K562 (cell line): ENCODE measurements at regions not wholly inside any gene's neighbourhood (a gene's known extent, or its start where the extent isn't known, plus 50 kb on each side); places are given as distances from the start of the nearest gene placed in this dataset.

Experiments
- ATAC-seq: fragments of 200-7000 bp; cut with Tn5 transposase; 3 replicates; pipeline ENCODE4 v1.9.1; 2020; ENCODE audit warnings: moderate library complexity
- BruUV-seq: library from RNA; stranded (reverse); fragments of 400-500 nt; replicated peaks from 2 replicates; lab custom pipeline; 2021; lab: Mats Ljungman, UMichigan
- CTCF ChIA-PET: fragments of 300-600 bp; formaldehyde crosslinking; extraction: SDS; loops from one replicate; lab custom pipeline; 2021; ENCODE audit warnings: low intra/inter-chr PET ratio; lab: Yijun Ruan, JAX
- POLR2A ChIA-PET: fragments of 300-600, 350-650 bp; sonication (Branson Sonifier 250); formaldehyde crosslinking; extraction: SDS; loops from one replicate; lab custom pipeline; 2021; ENCODE audit warnings: antibody characterized with exemption, inconsistent platforms; lab: Yijun Ruan, JAX
- DNase-seq, 4 experiments: peaks; one replicate each; pipeline versions ENCODE4 v3.0.0 to v3.0.0-alpha.2; 2011 to 2018; ENCODE audit warnings: low spot score in 3 of 4, mixed read lengths in 3 of 4; ENCODE audit errors: extremely low read depth in 1 of 4
- FAIRE-seq: peaks from 2 replicates; lab custom pipeline; 2011; peaks lifted over from hg19 to GRCh38; lab: Jason Lieb, UNC
- H2AFZ ChIP-seq: 2 replicates; pipeline ENCODE4 v1.6.0; 2011; ENCODE audit warnings: low read depth, low read length, control low read depth, inconsistent platforms
- H3K27ac ChIP-seq: fragments of 200-600 bp; 3 replicates; pipeline ENCODE4 v1.8.0; 2011; ENCODE audit warnings: low read depth, mild to moderate bottlenecking, control low read depth, inconsistent platforms, low read length, moderate library complexity, mixed read lengths; ENCODE audit errors: extremely low read depth
- H3K27me3 ChIP-seq, 2 experiments: fragments of 300-600 bp in 1 of 2; 2 replicates in 1 of 2; 3 replicates in 1 of 2; pipeline versions ENCODE4 v1.6.0 to v1.8.0; 2011; ENCODE audit warnings: inconsistent platforms in 2 of 2, low read length in 2 of 2, mild to moderate bottlenecking in 1 of 2, mixed read lengths in 1 of 2, moderate library complexity in 1 of 2; ENCODE audit not compliant: control insufficient read depth in 2 of 2, insufficient read depth in 2 of 2
- H3K36me3 ChIP-seq: fragments of 300-600 bp; 3 replicates; pipeline ENCODE4 v1.8.0; 2011; ENCODE audit warnings: mild to moderate bottlenecking, low read length, inconsistent platforms; ENCODE audit not compliant: control insufficient read depth, insufficient read depth
- H3K4me1 ChIP-seq, 2 experiments: fragments of 200-600 bp in 1 of 2; replicated peaks in 1 of 2; 2 replicates in 1 of 2; 3 replicates in 1 of 2; pipeline versions ENCODE4 v1.5.1 to v1.8.0; 2011; ENCODE audit warnings: inconsistent platforms in 2 of 2, low read length in 2 of 2, mild to moderate bottlenecking in 1 of 2, mixed read lengths in 1 of 2, moderate library complexity in 1 of 2; ENCODE audit not compliant: control insufficient read depth in 2 of 2, insufficient read depth in 2 of 2
- H3K4me2 ChIP-seq: 2 replicates; pipeline ENCODE4 v1.6.1; 2011; ENCODE audit warnings: low read length, control low read depth, inconsistent platforms, mixed read lengths; ENCODE audit not compliant: insufficient read depth
- H3K4me3 ChIP-seq: fragments of 200-600 bp; sonication (generic), shearing (Covaris generic); 2 replicates; pipeline ENCODE4 v1.5.1; 2016; ENCODE audit warnings: control low read depth, inconsistent platforms
- H3K79me2 ChIP-seq: fragments of 200-600 bp; 3 replicates; pipeline ENCODE4 v1.8.0; 2011; ENCODE audit warnings: low read length, inconsistent platforms; ENCODE audit not compliant: control insufficient read depth, insufficient read depth
- H3K9ac ChIP-seq, 2 experiments: 2 replicates each; pipeline versions ENCODE4 v1.6.0 to v1.6.1; 2011; ENCODE audit warnings: low read depth in 2 of 2, low read length in 2 of 2, control low read depth in 1 of 2, inconsistent platforms in 1 of 2, mild to moderate bottlenecking in 1 of 2, mixed read lengths in 1 of 2; ENCODE audit not compliant: insufficient read depth in 1 of 2
- H3K9me1 ChIP-seq: one replicate; pipeline ENCODE4 v1.6.0; 2011; ENCODE audit warnings: inconsistent platforms, mild to moderate bottlenecking, low read length, moderate library complexity; ENCODE audit not compliant: control insufficient read depth, insufficient read depth
- H3K9me3 ChIP-seq: replicated peaks from 2 replicates; pipeline ENCODE4 v1.5.1; 2011; ENCODE audit warnings: low read depth, low read length, inconsistent platforms; ENCODE audit not compliant: control insufficient read depth, insufficient read depth
- H4K20me1 ChIP-seq: replicated peaks from 2 replicates; pipeline ENCODE4 v1.6.1; 2011; ENCODE audit warnings: low read length, inconsistent platforms, mixed read lengths; ENCODE audit not compliant: control insufficient read depth, insufficient read depth
- ETV5 ChIP-seq: sonication (generic); formaldehyde crosslinking; IDR thresholded peaks from 2 replicates; pipeline ENCODE4 v1.4.0; 2020; ENCODE audit warnings: low read depth, mild to moderate bottlenecking, missing genetic modification reagents
- MEIS2 ChIP-seq: fragments of 450-650 bp; IDR thresholded peaks from 2 replicates; pipeline ENCODE4 v1.6.1; 2014; ENCODE audit warnings: mild to moderate bottlenecking; ENCODE audit not compliant: partially characterized antibody
- MYNN ChIP-seq, 2 experiments: sonication (generic); formaldehyde crosslinking in 1 of 2; IDR thresholded peaks; 2 replicates each; pipeline versions ENCODE4 v1.5.0 to v1.6.1; 2016 to 2020; ENCODE audit warnings: antibody characterized with exemption in 1 of 2, missing genetic modification reagents in 1 of 2
- POLR2AphosphoS5 ChIP-seq: IDR thresholded peaks from 2 replicates; pipeline ENCODE4 v1.6.1; 2011; ENCODE audit warnings: mild to moderate bottlenecking, low read depth, low read length, moderate library complexity; ENCODE audit not compliant: control insufficient read depth, insufficient read depth
- PTBP1 ChIP-seq: fragments of 200-400 bp; formaldehyde crosslinking; IDR thresholded peaks from 2 replicates; pipeline ENCODE4 v1.6.1; 2017; ENCODE audit warnings: low read depth, low read length
- STAT5B ChIP-seq: fragments of 250-450 bp; sonication (Bioruptor Pico); IDR thresholded peaks from 2 replicates; pipeline ENCODE4 v1.8.0; 2021; ENCODE audit warnings: mild to moderate bottlenecking, inconsistent platforms
- XRCC5 ChIP-seq: fragments of 200-400 bp; formaldehyde crosslinking; IDR thresholded peaks from 2 replicates; pipeline ENCODE4 v1.6.1; 2017; ENCODE audit warnings: low read depth, mild to moderate bottlenecking, low read length
- ZNF239 ChIP-seq: fragments of 250-450 bp; sonication (Bioruptor Pico); IDR thresholded peaks from 2 replicates; pipeline ENCODE4 v1.4.0; 2020; ENCODE audit warnings: mild to moderate bottlenecking
- ZNF3 ChIP-seq: fragments of 250-450 bp; sonication (Bioruptor Pico); IDR thresholded peaks from 2 replicates; pipeline ENCODE4 v1.5.0; 2021; ENCODE audit warnings: mild to moderate bottlenecking, moderate library complexity
- WGBS: fragments of 100-300 bp; shearing (Covaris generic); methylation state at CpG from one replicate; pipeline ENCODE4 v1.1.6; 2016; ENCODE audit warnings: low coverage, mixed read lengths; ENCODE audit not compliant: insufficient coverage; ENCODE audit errors: missing lambda C conversion rate; 5-methylcytosine and 5-hydroxymethylcytosine counted together
- in situ Hi-C: fragments of 300-500 bp; cut with MboI; formaldehyde crosslinking; loops from 4 replicates; pipeline ENCODE4 v1.15.0; 2018; ENCODE audit warnings: inconsistent platforms, mixed read lengths
- intact Hi-C: fragments of 100-400 bp; cut with micrococcal nuclease; formaldehyde crosslinking; loops from 2 replicates; pipeline ENCODE4 v1.14.2; 2022
- TF ChIP-seq, protein P1 (sequence below): fragments of 450-650 bp; IDR thresholded peaks from 2 replicates; pipeline ENCODE4 v1.6.1; 2016; ENCODE audit warnings: low read depth, mild to moderate bottlenecking, moderate library complexity
- TF ChIP-seq, protein P2 (sequence below): IDR thresholded peaks from 3 replicates; pipeline ENCODE4 v1.6.1; 2011; ENCODE audit warnings: borderline replicate concordance, mild to moderate bottlenecking; ENCODE audit not compliant: insufficient read length, insufficient read depth
- TF ChIP-seq, protein P3 (sequence below): IDR thresholded peaks from 2 replicates; pipeline ENCODE4 v1.6.1; 2011; ENCODE audit warnings: borderline replicate concordance, low read depth, mild to moderate bottlenecking, moderate library complexity, low read length; ENCODE audit not compliant: insufficient read depth, poor library complexity, severe bottlenecking

DNA sequence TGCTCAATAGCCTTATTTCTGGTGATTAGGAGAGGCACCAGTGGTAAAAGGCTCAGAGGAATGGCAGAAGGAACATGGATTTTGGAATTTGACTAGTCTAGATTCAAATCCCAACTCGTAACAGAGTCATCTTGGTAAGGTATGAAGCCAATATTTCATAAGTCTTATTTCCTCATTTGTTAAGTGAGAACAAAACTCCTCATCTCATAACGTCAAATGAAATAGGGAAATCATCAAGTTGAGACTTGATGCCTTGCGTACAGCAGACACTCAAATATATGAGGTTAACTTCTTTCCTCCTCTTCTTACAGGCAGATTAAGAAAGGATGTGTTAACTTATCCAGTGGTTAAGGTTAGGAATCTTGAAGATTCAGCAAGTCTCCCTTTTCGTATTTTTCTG is 189.2 kb downstream of the DLEU7 start:
- no peak for FAIRE-seq
- no peak overlapping the region for H3K27ac ChIP-seq
- no peak overlapping the region for H2AFZ ChIP-seq
- H3K4me3 ChIP-seq: no peak overlapping the region
- no peaks in the 10 kb centered on the region for H3K9me3 ChIP-seq
- H4K20me1 ChIP-seq: no peaks in the 10 kb centered on the region
- ATAC-seq: no peak
- H3K4me1 ChIP-seq: no peaks in the 10 kb centered on the region; a peak in 1 of 5 replicates
- intact Hi-C loops: no loop called here
- TF ChIP-seq ZNF239 (CRISPR knock-in tag) (no peak), POLR2AphosphoS5 (no peak), STAT5B (no peak), ETV5 (no peak), PTBP1 (no peak), ZNF3 (CRISPR knock-in tag) (no peak), MEIS2 (no peak), XRCC5 (no peak), MYNN (IDR thresholded peaks at IDR 0.05) (no peak), MYNN (CRISPR knock-in tag; IDR thresholded peaks at IDR 0.05) (no peak)
- TF ChIP-seq, protein P1, sequence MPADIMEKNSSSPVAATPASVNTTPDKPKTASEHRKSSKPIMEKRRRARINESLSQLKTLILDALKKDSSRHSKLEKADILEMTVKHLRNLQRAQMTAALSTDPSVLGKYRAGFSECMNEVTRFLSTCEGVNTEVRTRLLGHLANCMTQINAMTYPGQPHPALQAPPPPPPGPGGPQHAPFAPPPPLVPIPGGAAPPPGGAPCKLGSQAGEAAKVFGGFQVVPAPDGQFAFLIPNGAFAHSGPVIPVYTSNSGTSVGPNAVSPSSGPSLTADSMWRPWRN: no peak
- TF ChIP-seq, protein P2, sequence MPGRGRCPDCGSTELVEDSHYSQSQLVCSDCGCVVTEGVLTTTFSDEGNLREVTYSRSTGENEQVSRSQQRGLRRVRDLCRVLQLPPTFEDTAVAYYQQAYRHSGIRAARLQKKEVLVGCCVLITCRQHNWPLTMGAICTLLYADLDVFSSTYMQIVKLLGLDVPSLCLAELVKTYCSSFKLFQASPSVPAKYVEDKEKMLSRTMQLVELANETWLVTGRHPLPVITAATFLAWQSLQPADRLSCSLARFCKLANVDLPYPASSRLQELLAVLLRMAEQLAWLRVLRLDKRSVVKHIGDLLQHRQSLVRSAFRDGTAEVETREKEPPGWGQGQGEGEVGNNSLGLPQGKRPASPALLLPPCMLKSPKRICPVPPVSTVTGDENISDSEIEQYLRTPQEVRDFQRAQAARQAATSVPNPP: no peak
- TF ChIP-seq, protein P3, sequence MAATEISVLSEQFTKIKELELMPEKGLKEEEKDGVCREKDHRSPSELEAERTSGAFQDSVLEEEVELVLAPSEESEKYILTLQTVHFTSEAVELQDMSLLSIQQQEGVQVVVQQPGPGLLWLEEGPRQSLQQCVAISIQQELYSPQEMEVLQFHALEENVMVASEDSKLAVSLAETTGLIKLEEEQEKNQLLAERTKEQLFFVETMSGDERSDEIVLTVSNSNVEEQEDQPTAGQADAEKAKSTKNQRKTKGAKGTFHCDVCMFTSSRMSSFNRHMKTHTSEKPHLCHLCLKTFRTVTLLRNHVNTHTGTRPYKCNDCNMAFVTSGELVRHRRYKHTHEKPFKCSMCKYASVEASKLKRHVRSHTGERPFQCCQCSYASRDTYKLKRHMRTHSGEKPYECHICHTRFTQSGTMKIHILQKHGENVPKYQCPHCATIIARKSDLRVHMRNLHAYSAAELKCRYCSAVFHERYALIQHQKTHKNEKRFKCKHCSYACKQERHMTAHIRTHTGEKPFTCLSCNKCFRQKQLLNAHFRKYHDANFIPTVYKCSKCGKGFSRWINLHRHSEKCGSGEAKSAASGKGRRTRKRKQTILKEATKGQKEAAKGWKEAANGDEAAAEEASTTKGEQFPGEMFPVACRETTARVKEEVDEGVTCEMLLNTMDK: no peak
- no peaks in the 10 kb centered on the region for H3K9me1 ChIP-seq
- DNase-seq: no peak
- in situ Hi-C loops: no loop called here
- no TSS peak for BruUV-seq
- H3K9ac ChIP-seq: no peak overlapping the region
- no peaks in the 10 kb centered on the region for H3K36me3 ChIP-seq
- no peaks in the 10 kb centered on the region for H3K79me2 ChIP-seq
- WGBS: 20% methylated on average over 4 of the region's 4 CpGs
- POLR2A ChIA-PET: no interaction called here
- CTCF ChIA-PET: no interaction called here
- no peak overlapping the region for H3K4me2 ChIP-seq
- H3K27me3 ChIP-seq: no peaks in the 10 kb centered on the region; a peak in 2 of 5 replicates
